ENCODE measurements at regions not wholly inside any gene's neighbourhood (a gene's known extent, or its start where the extent isn't known, plus 50 kb on each side); places are given as distances from the start of the nearest gene placed in this dataset.

DNA sequence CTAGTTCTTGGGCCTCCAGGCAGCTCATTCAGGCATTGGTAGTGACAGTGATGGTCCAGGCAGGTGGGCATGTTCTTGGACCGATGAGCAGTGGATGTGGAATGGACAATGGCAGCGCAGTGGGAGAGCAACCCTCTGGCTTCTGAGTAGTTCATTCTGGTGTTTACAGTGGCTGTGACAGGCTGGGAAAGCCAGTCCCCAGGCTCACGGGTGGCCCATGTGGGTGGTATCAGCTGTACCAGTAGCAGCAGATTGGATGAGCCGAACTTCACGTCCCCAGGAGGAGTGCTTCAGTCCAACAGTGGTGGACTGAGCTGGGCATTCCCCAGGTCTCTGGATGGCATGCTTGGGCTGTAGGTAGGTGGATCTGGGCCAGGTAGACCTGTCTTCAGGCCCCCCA lies 515.6 kb upstream of the ACO1 start:
- no peaks in the 10 kb centered on the region for H3K79me2 ChIP-seq (ENCODE audit: control insufficient read depth, insufficient read depth, low read length)
- H3K27ac ChIP-seq (ENCODE audit: control insufficient read depth, insufficient read depth, low read length) = no peak overlapping the region
- no peaks in the 10 kb centered on the region for H3K9me1 ChIP-seq (ENCODE audit: control insufficient read depth, extremely low read depth, insufficient read depth, low read length)
- no peak for FAIRE-seq
- dilution Hi-C loops (cut with MboI; ENCODE audit: extremely low pct_ligation_motif_present, low sequenced_read_pairs) = no loop called here
- no peak overlapping the region for H3K4me2 ChIP-seq (ENCODE audit: control insufficient read depth, extremely low read depth, insufficient read depth, low read depth, low read length)
- H3K27me3 ChIP-seq (ENCODE audit: control insufficient read depth, extremely low read depth, insufficient read depth, low read length) = no peaks in the 10 kb centered on the region
- H3K9me3 ChIP-seq (ENCODE audit: control insufficient read depth, low read depth, low read length) = no peaks in the 10 kb centered on the region
- TF ChIP-seq, protein P1, sequence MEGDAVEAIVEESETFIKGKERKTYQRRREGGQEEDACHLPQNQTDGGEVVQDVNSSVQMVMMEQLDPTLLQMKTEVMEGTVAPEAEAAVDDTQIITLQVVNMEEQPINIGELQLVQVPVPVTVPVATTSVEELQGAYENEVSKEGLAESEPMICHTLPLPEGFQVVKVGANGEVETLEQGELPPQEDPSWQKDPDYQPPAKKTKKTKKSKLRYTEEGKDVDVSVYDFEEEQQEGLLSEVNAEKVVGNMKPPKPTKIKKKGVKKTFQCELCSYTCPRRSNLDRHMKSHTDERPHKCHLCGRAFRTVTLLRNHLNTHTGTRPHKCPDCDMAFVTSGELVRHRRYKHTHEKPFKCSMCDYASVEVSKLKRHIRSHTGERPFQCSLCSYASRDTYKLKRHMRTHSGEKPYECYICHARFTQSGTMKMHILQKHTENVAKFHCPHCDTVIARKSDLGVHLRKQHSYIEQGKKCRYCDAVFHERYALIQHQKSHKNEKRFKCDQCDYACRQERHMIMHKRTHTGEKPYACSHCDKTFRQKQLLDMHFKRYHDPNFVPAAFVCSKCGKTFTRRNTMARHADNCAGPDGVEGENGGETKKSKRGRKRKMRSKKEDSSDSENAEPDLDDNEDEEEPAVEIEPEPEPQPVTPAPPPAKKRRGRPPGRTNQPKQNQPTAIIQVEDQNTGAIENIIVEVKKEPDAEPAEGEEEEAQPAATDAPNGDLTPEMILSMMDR (optimal IDR thresholded peaks at IDR 0.05 in 1 of 3, IDR thresholded peaks at IDR 0.05 in 1 of 3, conservative IDR thresholded peaks at IDR 0.05 in 1 of 3; ENCODE audit: extremely low read depth in 1 of 3, insufficient read depth in 2 of 3, low read length in 3 of 3) = no peak
- no peak for TF ChIP-seq EZH2 (IDR thresholded peaks at IDR 0.05; ENCODE audit: low read length)
- no peaks in the 10 kb centered on the region for H3K36me3 ChIP-seq (ENCODE audit: control insufficient read depth in 2 of 2, extremely low read depth in 1 of 2, insufficient read depth in 2 of 2, low read length in 2 of 2)
- no peak overlapping the region for H3K4me3 ChIP-seq (ENCODE audit: control insufficient read depth in 2 of 3, extremely low read depth in 1 of 3, insufficient read depth in 2 of 3, low read depth in 1 of 3, low read length in 3 of 3)
- no peaks in the 10 kb centered on the region for H4K20me1 ChIP-seq (ENCODE audit: control insufficient read depth, extremely low read depth, insufficient read depth, low read length)
- H3K9ac ChIP-seq (ENCODE audit: control insufficient read depth, extremely low read depth, insufficient read depth, low read length) = no peak overlapping the region
- no peak overlapping the region for H2AFZ ChIP-seq (ENCODE audit: control insufficient read depth, low read length)
- no peaks in the 10 kb centered on the region for H3K4me1 ChIP-seq (ENCODE audit: control insufficient read depth, extremely low read depth, insufficient read depth, low read length)
- DNase-seq (ENCODE audit: low read depth, low spot score) = no peak

DNA sequence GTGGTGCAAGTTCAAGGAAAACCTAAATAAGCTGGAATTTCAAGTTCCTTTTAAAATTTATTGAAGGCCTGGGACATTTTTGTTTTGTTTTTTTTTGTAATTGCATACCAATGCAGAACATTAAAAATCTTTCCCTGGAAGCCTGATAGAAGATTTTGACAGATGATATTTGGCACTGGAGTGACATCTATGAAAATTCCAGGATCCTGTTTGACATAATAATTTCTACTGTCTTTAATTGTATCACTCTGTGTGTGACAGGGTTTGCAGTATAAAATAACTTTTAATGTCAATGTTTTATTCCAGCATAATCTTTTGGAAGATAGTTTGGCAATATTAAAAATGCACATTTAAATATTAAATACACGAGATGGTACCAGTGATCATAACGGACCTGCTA lies 514.2 kb upstream of the ACO1 start:
- H3K4me3 ChIP-seq (ENCODE audit: control insufficient read depth in 2 of 3, extremely low read depth in 1 of 3, insufficient read depth in 2 of 3, low read depth in 1 of 3, low read length in 3 of 3) = no peak overlapping the region
- FAIRE-seq (no peak), DNase-seq (ENCODE audit: low read depth, low spot score) (no peak)
- dilution Hi-C loops (cut with MboI; ENCODE audit: extremely low pct_ligation_motif_present, low sequenced_read_pairs) = no loop called here
- no peak overlapping the region for H3K27ac ChIP-seq (ENCODE audit: control insufficient read depth, insufficient read depth, low read length)
- no peaks in the 10 kb centered on the region for H3K9me1 ChIP-seq (ENCODE audit: control insufficient read depth, extremely low read depth, insufficient read depth, low read length)
- no peaks in the 10 kb centered on the region for H3K36me3 ChIP-seq (ENCODE audit: control insufficient read depth in 2 of 2, extremely low read depth in 1 of 2, insufficient read depth in 2 of 2, low read length in 2 of 2)
- H3K9ac ChIP-seq (ENCODE audit: control insufficient read depth, extremely low read depth, insufficient read depth, low read length) = no peak overlapping the region
- H3K27me3 ChIP-seq (ENCODE audit: control insufficient read depth, extremely low read depth, insufficient read depth, low read length) = no peaks in the 10 kb centered on the region
- no peaks in the 10 kb centered on the region for H3K4me1 ChIP-seq (ENCODE audit: control insufficient read depth, extremely low read depth, insufficient read depth, low read length)
- H2AFZ ChIP-seq (ENCODE audit: control insufficient read depth, low read length) = no peak overlapping the region
- H3K4me2 ChIP-seq (ENCODE audit: control insufficient read depth, extremely low read depth, insufficient read depth, low read depth, low read length) = no peak overlapping the region
- no peak for TF ChIP-seq EZH2 (IDR thresholded peaks at IDR 0.05; ENCODE audit: low read length)
- no peaks in the 10 kb centered on the region for H3K9me3 ChIP-seq (ENCODE audit: control insufficient read depth, low read depth, low read length)
- no peaks in the 10 kb centered on the region for H4K20me1 ChIP-seq (ENCODE audit: control insufficient read depth, extremely low read depth, insufficient read depth, low read length)
- no peaks in the 10 kb centered on the region for H3K79me2 ChIP-seq (ENCODE audit: control insufficient read depth, insufficient read depth, low read length)

DNA sequence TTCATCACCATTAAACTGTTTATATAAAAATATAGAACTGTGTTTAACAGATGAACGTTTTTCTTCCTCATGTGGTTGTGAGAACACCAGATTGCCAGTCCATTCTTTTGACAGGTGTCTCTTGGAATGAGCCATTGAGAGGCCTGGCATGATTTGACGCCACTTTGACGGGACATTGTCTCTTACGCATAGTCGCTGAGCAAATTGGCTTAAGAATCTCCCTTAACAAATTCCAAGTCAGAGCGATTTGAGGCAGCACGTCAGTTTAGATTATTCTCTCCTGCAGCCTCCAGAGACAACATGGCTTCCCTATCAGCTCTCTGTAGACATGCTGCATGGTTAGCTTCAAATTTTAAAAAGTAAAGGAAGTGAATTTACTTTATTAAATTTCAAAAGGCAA lies 510.7 kb upstream of the ACO1 start:
- Histone ChIP-seq H3K27ac (ENCODE audit: control insufficient read depth, insufficient read depth, low read length) (no peak overlapping the region), H3K79me2 (ENCODE audit: control insufficient read depth, insufficient read depth, low read length) (no peaks in the 10 kb centered on the region), H3K36me3 (ENCODE audit: control insufficient read depth in 2 of 2, extremely low read depth in 1 of 2, insufficient read depth in 2 of 2, low read length in 2 of 2) (no peaks in the 10 kb centered on the region), H3K9ac (ENCODE audit: control insufficient read depth, extremely low read depth, insufficient read depth, low read length) (no peak overlapping the region), H3K4me3 (ENCODE audit: control insufficient read depth in 2 of 3, extremely low read depth in 1 of 3, insufficient read depth in 2 of 3, low read depth in 1 of 3, low read length in 3 of 3) (no peak overlapping the region), H2AFZ (ENCODE audit: control insufficient read depth, low read length) (no peak overlapping the region), H3K4me1 (ENCODE audit: control insufficient read depth, extremely low read depth, insufficient read depth, low read length) (no peaks in the 10 kb centered on the region), H4K20me1 (ENCODE audit: control insufficient read depth, extremely low read depth, insufficient read depth, low read length) (no peaks in the 10 kb centered on the region), H3K4me2 (ENCODE audit: control insufficient read depth, extremely low read depth, insufficient read depth, low read depth, low read length) (no peak overlapping the region), H3K27me3 (ENCODE audit: control insufficient read depth, extremely low read depth, insufficient read depth, low read length) (no peaks in the 10 kb centered on the region), H3K9me3 (ENCODE audit: control insufficient read depth, low read depth, low read length) (no peaks in the 10 kb centered on the region), H3K9me1 (ENCODE audit: control insufficient read depth, extremely low read depth, insufficient read depth, low read length) (no peaks in the 10 kb centered on the region)
- TF ChIP-seq, protein P1 (optimal IDR thresholded peaks at IDR 0.05 in 1 of 3, IDR thresholded peaks at IDR 0.05 in 1 of 3, conservative IDR thresholded peaks at IDR 0.05 in 1 of 3; ENCODE audit: extremely low read depth in 1 of 3, insufficient read depth in 2 of 3, low read length in 3 of 3) = no peak
- no peak for TF ChIP-seq EZH2 (IDR thresholded peaks at IDR 0.05; ENCODE audit: low read length)
- DNase-seq (ENCODE audit: low read depth, low spot score) = no peak
- FAIRE-seq = no peak
- dilution Hi-C loops (cut with MboI; ENCODE audit: extremely low pct_ligation_motif_present, low sequenced_read_pairs) = no loop called here

Measured in keratinocyte (primary cell).